HL-60 (cell line): ENCODE measurements at regions not wholly inside any gene's neighbourhood (a gene's known extent, or its start where the extent isn't known, plus 50 kb on each side); places are given as distances from the start of the nearest gene placed in this dataset.

Experiments used
- DNase-seq, 2 experiments: peaks; one replicate each; pipeline ENCODE4 v3.0.0-alpha.2; 2010 to 2020; ENCODE audit warnings: low read depth in 1 of 2, low spot score in 1 of 2
- H3K27ac ChIP-seq: fragments of 250-450 bp; sonication (Bioruptor Pico); replicated peaks from 2 replicates; pipeline ENCODE4 v1.5.1; 2020; ENCODE audit warnings: mild to moderate bottlenecking, moderate library complexity
- H3K27me3 ChIP-seq: fragments of 250-450 bp; sonication (Bioruptor Pico); 2 replicates; pipeline ENCODE4 v1.5.1; 2021; ENCODE audit warnings: mild to moderate bottlenecking, moderate library complexity; ENCODE audit not compliant: insufficient read depth, poor library complexity, severe bottlenecking
- H3K4me3 ChIP-seq: replicated peaks from 2 replicates; pipeline ENCODE4 v1.5.1; 2011; ENCODE audit warnings: mild to moderate bottlenecking, control low read depth, low read length; ENCODE audit not compliant: insufficient read depth
- GABPA ChIP-seq: IDR thresholded peaks from 2 replicates; pipeline ENCODE4 v1.6.1; 2012; ENCODE audit warnings: low read depth
- POLR2AphosphoS5 ChIP-seq: IDR thresholded peaks from 2 replicates; pipeline ENCODE4 v1.6.1; 2012; ENCODE audit warnings: low read depth
- SPI1 ChIP-seq: IDR thresholded peaks from 2 replicates; pipeline ENCODE4 v1.6.1; 2012; ENCODE audit warnings: low read depth, mild to moderate bottlenecking, borderline replicate concordance
- TF ChIP-seq, protein P1 (sequence below): IDR thresholded peaks from one replicate; pipeline ENCODE4 v1.5.1; 2011; ENCODE audit warnings: low read length, control low read depth, inconsistent platforms; ENCODE audit not compliant: insufficient read depth
- TF ChIP-seq, protein P2 (sequence below): IDR thresholded peaks from 2 replicates; pipeline ENCODE4 v1.6.1; 2012; ENCODE audit warnings: low read depth; ENCODE audit not compliant: insufficient replicate concordance

DNA sequence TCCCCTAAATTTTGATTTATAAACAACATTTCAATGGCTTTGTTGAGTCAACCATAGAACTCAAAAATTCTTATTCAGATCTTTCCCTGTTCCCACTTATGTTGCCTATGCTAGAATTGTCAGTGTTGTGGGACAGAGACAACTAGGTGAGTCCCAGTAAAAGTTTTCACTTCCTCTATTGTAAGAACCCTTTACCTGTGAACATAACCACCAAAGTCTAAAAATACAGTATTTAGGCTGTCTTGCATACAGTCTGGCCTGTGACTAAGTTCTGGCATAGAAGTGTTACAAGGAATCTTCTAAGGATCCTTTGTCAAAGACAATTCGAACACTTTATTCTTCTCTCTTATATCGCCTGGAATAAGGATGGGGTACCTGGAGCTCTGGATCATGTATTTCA is 1047.9 kb upstream of the NCAM2 start:
- no peak overlapping the region for H3K27ac ChIP-seq
- H3K4me3 ChIP-seq, result no peak overlapping the region
- DNase-seq, result no peak
- no peak for TF ChIP-seq SPI1
- TF ChIP-seq POLR2AphosphoS5, result no peak
- TF ChIP-seq GABPA, result no peak
- TF ChIP-seq, protein P1, sequence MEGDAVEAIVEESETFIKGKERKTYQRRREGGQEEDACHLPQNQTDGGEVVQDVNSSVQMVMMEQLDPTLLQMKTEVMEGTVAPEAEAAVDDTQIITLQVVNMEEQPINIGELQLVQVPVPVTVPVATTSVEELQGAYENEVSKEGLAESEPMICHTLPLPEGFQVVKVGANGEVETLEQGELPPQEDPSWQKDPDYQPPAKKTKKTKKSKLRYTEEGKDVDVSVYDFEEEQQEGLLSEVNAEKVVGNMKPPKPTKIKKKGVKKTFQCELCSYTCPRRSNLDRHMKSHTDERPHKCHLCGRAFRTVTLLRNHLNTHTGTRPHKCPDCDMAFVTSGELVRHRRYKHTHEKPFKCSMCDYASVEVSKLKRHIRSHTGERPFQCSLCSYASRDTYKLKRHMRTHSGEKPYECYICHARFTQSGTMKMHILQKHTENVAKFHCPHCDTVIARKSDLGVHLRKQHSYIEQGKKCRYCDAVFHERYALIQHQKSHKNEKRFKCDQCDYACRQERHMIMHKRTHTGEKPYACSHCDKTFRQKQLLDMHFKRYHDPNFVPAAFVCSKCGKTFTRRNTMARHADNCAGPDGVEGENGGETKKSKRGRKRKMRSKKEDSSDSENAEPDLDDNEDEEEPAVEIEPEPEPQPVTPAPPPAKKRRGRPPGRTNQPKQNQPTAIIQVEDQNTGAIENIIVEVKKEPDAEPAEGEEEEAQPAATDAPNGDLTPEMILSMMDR, result no peak
- TF ChIP-seq, protein P2, sequence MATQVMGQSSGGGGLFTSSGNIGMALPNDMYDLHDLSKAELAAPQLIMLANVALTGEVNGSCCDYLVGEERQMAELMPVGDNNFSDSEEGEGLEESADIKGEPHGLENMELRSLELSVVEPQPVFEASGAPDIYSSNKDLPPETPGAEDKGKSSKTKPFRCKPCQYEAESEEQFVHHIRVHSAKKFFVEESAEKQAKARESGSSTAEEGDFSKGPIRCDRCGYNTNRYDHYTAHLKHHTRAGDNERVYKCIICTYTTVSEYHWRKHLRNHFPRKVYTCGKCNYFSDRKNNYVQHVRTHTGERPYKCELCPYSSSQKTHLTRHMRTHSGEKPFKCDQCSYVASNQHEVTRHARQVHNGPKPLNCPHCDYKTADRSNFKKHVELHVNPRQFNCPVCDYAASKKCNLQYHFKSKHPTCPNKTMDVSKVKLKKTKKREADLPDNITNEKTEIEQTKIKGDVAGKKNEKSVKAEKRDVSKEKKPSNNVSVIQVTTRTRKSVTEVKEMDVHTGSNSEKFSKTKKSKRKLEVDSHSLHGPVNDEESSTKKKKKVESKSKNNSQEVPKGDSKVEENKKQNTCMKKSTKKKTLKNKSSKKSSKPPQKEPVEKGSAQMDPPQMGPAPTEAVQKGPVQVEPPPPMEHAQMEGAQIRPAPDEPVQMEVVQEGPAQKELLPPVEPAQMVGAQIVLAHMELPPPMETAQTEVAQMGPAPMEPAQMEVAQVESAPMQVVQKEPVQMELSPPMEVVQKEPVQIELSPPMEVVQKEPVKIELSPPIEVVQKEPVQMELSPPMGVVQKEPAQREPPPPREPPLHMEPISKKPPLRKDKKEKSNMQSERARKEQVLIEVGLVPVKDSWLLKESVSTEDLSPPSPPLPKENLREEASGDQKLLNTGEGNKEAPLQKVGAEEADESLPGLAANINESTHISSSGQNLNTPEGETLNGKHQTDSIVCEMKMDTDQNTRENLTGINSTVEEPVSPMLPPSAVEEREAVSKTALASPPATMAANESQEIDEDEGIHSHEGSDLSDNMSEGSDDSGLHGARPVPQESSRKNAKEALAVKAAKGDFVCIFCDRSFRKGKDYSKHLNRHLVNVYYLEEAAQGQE, result no peak
- H3K27me3 ChIP-seq, result no peaks in the 10 kb centered on the region

DNA sequence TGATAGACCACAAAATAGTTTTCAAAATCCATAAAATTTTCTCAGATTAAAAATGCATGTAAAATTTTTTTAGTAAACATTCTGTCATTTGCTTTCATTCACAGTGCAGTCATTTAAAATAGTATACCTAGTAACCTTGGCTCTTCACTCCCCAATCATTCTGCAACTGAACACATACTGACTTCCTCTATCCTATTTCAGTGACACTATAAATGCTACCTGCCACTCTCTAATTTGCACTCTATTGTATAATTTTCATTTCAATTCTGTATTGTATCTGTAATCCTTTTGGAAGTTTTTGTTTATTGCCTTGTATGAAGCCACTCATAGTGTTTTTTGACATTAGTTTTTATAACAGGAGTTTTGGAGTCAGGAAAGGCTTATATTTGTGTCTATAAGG is 1029.1 kb upstream of the NCAM2 start:
- no peak overlapping the region for H3K27ac ChIP-seq
- H3K4me3 ChIP-seq, result no peak overlapping the region
- H3K27me3 ChIP-seq, result no peaks in the 10 kb centered on the region
- no peak for DNase-seq
- TF ChIP-seq POLR2AphosphoS5, result no peak
- TF ChIP-seq, protein P1, result no peak
- no peak for TF ChIP-seq SPI1
- TF ChIP-seq, protein P2, result no peak
- TF ChIP-seq GABPA, result no peak

DNA sequence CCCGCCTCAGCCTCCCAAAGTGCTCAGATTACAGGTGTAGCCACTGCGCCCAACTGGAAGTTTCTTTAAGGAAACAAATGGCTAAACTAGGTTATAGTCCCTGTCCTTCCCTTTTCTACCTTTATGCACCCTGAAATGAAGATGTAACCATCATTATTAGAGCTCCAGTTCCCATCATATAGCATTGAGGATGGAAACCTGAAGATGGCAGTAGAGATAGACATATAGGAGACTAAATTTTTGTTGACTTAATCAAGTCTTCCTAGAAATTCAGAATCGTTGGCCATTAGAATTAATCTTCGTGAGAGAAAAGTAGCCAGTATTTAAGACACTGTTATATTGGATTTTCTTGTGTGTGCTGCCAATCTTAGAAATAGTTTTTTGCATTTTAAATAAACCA is 1016.3 kb upstream of the NCAM2 start:
- DNase-seq, result no peak
- no peak overlapping the region for H3K4me3 ChIP-seq
- H3K27me3 ChIP-seq, result no peaks in the 10 kb centered on the region
- no peak for TF ChIP-seq GABPA
- TF ChIP-seq POLR2AphosphoS5, result no peak
- TF ChIP-seq, protein P1, result no peak
- TF ChIP-seq SPI1, result no peak
- TF ChIP-seq, protein P2, result no peak
- H3K27ac ChIP-seq, result no peak overlapping the region
